Eye (tissue), 1 donor: ENCODE measurements at regions not wholly inside any gene's neighbourhood (a gene's known extent, or its start where the extent isn't known, plus 50 kb on each side); places are given as distances from the start of the nearest gene placed in this dataset.
"Not testable (repeated sequence)": the region's sequence is repeated elsewhere in the genome, so short reads cannot be mapped to it uniquely, and the experiment has no call there.

Experiments used
- DNase-seq: peaks from one replicate; pipeline ENCODE4 v3.0.0-alpha.2; 2015

GRCh38 chr2:53096351-53096750 is 671.3 kb upstream of the CHAC2 start:
- no peak for DNase-seq

- no peak for DNase-seq
These were observed 671.9 kb upstream of the CHAC2 start for GRCh38 chr2:53095664-53096063.

- DNase-seq: no peak
These were observed 672.4 kb upstream of the CHAC2 start for GRCh38 chr2:53095227-53095626.

GRCh38 chr2:53093355-53093754 is 674.2 kb upstream of the CHAC2 start:
- no peak for DNase-seq

GRCh38 chr2:53091183-53091582 is 676.4 kb upstream of the CHAC2 start:
- no peak for DNase-seq

- DNase-seq: no peak
These were observed 679.6 kb upstream of the CHAC2 start for GRCh38 chr2:53087874-53088461.

GRCh38 chr2:53087262-53087873 is 680.2 kb upstream of the CHAC2 start:
- peak; percentile 28 for DNase-seq

- no peak for DNase-seq
These were observed 690.2 kb upstream of the CHAC2 start for GRCh38 chr2:53077413-53077812.

GRCh38 chr2:53075760-53076159 is 691.8 kb upstream of the CHAC2 start:
- DNase-seq: no peak

- DNase-seq: peak; percentile 7
These were observed 700.1 kb upstream of the CHAC2 start for GRCh38 chr2:53067533-53067932.

- DNase-seq: peak; percentile 3
These were observed 700.5 kb upstream of the CHAC2 start for GRCh38 chr2:53067056-53067455.

- no peak for DNase-seq
These were observed 703.5 kb upstream of the CHAC2 start for GRCh38 chr2:53064154-53064553.

- DNase-seq: no peak
These were observed 709.1 kb upstream of the CHAC2 start for GRCh38 chr2:53058526-53058925.

- DNase-seq: no peak
These were observed 713.7 kb upstream of the CHAC2 start for GRCh38 chr2:53053937-53054336.

GRCh38 chr2:53051157-53051556 is 716.4 kb upstream of the CHAC2 start:
- DNase-seq: no peak

- no peak for DNase-seq
These were observed 726.9 kb upstream of the CHAC2 start for GRCh38 chr2:53040536-53041229.

- no peak for DNase-seq
These were observed 731.4 kb upstream of the CHAC2 start for GRCh38 chr2:53036196-53036595.

- no peak for DNase-seq
These were observed 732.5 kb upstream of the CHAC2 start for GRCh38 chr2:53035153-53035552.

GRCh38 chr2:53033411-53033810 is 734.2 kb upstream of the CHAC2 start:
- DNase-seq: no peak

- DNase-seq: no peak
These were observed 738.7 kb upstream of the CHAC2 start for GRCh38 chr2:53028746-53029423.

GRCh38 chr2:53028225-53028624 is 739.4 kb upstream of the CHAC2 start:
- DNase-seq: no peak

GRCh38 chr2:53022248-53022647 is 745.4 kb upstream of the CHAC2 start:
- not testable (repeated sequence) for DNase-seq

GRCh38 chr2:53021828-53022227 is 745.8 kb upstream of the CHAC2 start:
- no peak for DNase-seq

- no peak for DNase-seq
These were observed 746.3 kb upstream of the CHAC2 start for GRCh38 chr2:53021292-53021691.
